ES-I3 (cell line): ENCODE measurements at regions not wholly inside any gene's neighbourhood (a gene's known extent, or its start where the extent isn't known, plus 50 kb on each side); places are given as distances from the start of the nearest gene placed in this dataset.
"Not testable (repeated sequence)": the region's sequence is repeated elsewhere in the genome, so short reads cannot be mapped to it uniquely, and the experiment has no call there.

Source experiments
- H3K36me3 ChIP-seq: 2 replicates; pipeline ENCODE4 v1.6.1; 2013; ENCODE audit warnings: mild to moderate bottlenecking, low read length, control low read depth, moderate library complexity; ENCODE audit not compliant: insufficient read depth
- H3K4me1 ChIP-seq: 2 replicates; pipeline ENCODE4 v1.6.1; 2013; ENCODE audit warnings: mild to moderate bottlenecking, control low read depth, low read length; ENCODE audit not compliant: insufficient read depth
- H3K9ac ChIP-seq: 2 replicates; pipeline ENCODE4 v1.6.1; 2013; ENCODE audit warnings: low read depth, mild to moderate bottlenecking, low read length, moderate library complexity
- H3K9me3 ChIP-seq: 2 replicates; pipeline ENCODE4 v1.6.1; 2013; ENCODE audit warnings: mild to moderate bottlenecking, low read length, moderate library complexity; ENCODE audit not compliant: control insufficient read depth, insufficient read depth

- no peaks in the 10 kb centered on the region for H3K4me1 ChIP-seq
- H3K9me3 ChIP-seq: no peaks in the 10 kb centered on the region
- no peak overlapping the region for H3K9ac ChIP-seq
Observed at GRCh38 chr1:96418969-96419368, 302.6 kb upstream of the PTBP2 start.

GRCh38 chr1:96424877-96425276 is 296.7 kb upstream of the PTBP2 start:
- Histone ChIP-seq H3K9ac (no peak overlapping the region), H3K9me3 (no peaks in the 10 kb centered on the region), H3K4me1 (no peaks in the 10 kb centered on the region), H3K36me3 (no peaks in the 10 kb centered on the region)

More at GRCh38 chr1:96418969-96419368, 302.6 kb upstream of the PTBP2 start:
- H3K36me3 ChIP-seq: no peaks in the 10 kb centered on the region

GRCh38 chr1:96425382-96426129 is 296.0 kb upstream of the PTBP2 start:
- Histone ChIP-seq H3K4me1 (no peaks in the 10 kb centered on the region), H3K9ac (no peak overlapping the region), H3K9me3 (no peaks in the 10 kb centered on the region), H3K36me3 (no peaks in the 10 kb centered on the region)

- no peaks in the 10 kb centered on the region for H3K9me3 ChIP-seq
- H3K4me1 ChIP-seq: no peaks in the 10 kb centered on the region
- no peaks in the 10 kb centered on the region for H3K36me3 ChIP-seq
- no peak overlapping the region for H3K9ac ChIP-seq
Observed at GRCh38 chr1:96427616-96428015, 294.0 kb upstream of the PTBP2 start.

- no peaks in the 10 kb centered on the region for H3K36me3 ChIP-seq
- H3K9ac ChIP-seq: no peak overlapping the region
- no peaks in the 10 kb centered on the region for H3K4me1 ChIP-seq
- peaks cover 3% of the 10 kb centered on the region; the same call in 1 of the 2 replicates for H3K9me3 ChIP-seq
Observed at GRCh38 chr1:96445302-96445701, 276.3 kb upstream of the PTBP2 start.

GRCh38 chr1:96464066-96464465 is 257.5 kb upstream of the PTBP2 start:
- Histone ChIP-seq H3K9me3 (no peaks in the 10 kb centered on the region), H3K9ac (no peak overlapping the region), H3K4me1 (peaks cover 19% of the 10 kb centered on the region; the same call in 1 of the 2 replicates), H3K36me3 (no peaks in the 10 kb centered on the region)

GRCh38 chr1:96464522-96464921 is 257.1 kb upstream of the PTBP2 start:
- Histone ChIP-seq H3K36me3 (no peaks in the 10 kb centered on the region), H3K9ac (no peak overlapping the region), H3K9me3 (no peaks in the 10 kb centered on the region), H3K4me1 (peaks cover 19% of the 10 kb centered on the region; the same call in 1 of the 2 replicates)

GRCh38 chr1:96464991-96465390 is 256.6 kb upstream of the PTBP2 start:
- Histone ChIP-seq H3K36me3 (no peaks in the 10 kb centered on the region), H3K9me3 (no peaks in the 10 kb centered on the region), H3K4me1 (peaks cover 19% of the 10 kb centered on the region; the same call in 1 of the 2 replicates), H3K9ac (no peak overlapping the region)

GRCh38 chr1:96465441-96465840 is 256.1 kb upstream of the PTBP2 start:
- no peak overlapping the region for H3K9ac ChIP-seq
- H3K4me1 ChIP-seq: peaks cover 19% of the 10 kb centered on the region; the same call in 1 of the 2 replicates
- H3K9me3 ChIP-seq: no peaks in the 10 kb centered on the region
- H3K36me3 ChIP-seq: no peaks in the 10 kb centered on the region

GRCh38 chr1:96466842-96467241 is 254.7 kb upstream of the PTBP2 start:
- H3K4me1 ChIP-seq: peaks cover 19% of the 10 kb centered on the region; the same call in 1 of the 2 replicates
- no peaks in the 10 kb centered on the region for H3K36me3 ChIP-seq
- H3K9me3 ChIP-seq: no peaks in the 10 kb centered on the region
- no peak overlapping the region for H3K9ac ChIP-seq

- H3K36me3 ChIP-seq, H3K9ac ChIP-seq, H3K9me3 ChIP-seq: not testable (repeated sequence)
- H3K4me1 ChIP-seq: peaks cover 14% of the 10 kb centered on the region
Observed at GRCh38 chr1:96469726-96470125, 251.9 kb upstream of the PTBP2 start.

- H3K36me3 ChIP-seq: no peaks in the 10 kb centered on the region
- H3K4me1 ChIP-seq: peaks cover 19% of the 10 kb centered on the region; the same call in 1 of the 2 replicates
- no peaks in the 10 kb centered on the region for H3K9me3 ChIP-seq
- H3K9ac ChIP-seq: no peak overlapping the region
Observed at GRCh38 chr1:96472471-96472870, 249.1 kb upstream of the PTBP2 start.

- Histone ChIP-seq H3K36me3 (no peaks in the 10 kb centered on the region), H3K9ac (no peak overlapping the region)
Observed at GRCh38 chr1:96473791-96474434, 247.7 kb upstream of the PTBP2 start.

GRCh38 chr1:96474985-96475743 is 246.4 kb upstream of the PTBP2 start:
- Histone ChIP-seq H3K4me1 (peaks cover 19% of the 10 kb centered on the region; the same call in 1 of the 2 replicates), H3K9me3 (no peaks in the 10 kb centered on the region), H3K36me3 (no peaks in the 10 kb centered on the region), H3K9ac (no peak overlapping the region)

More at GRCh38 chr1:96473791-96474434, 247.7 kb upstream of the PTBP2 start:
- Histone ChIP-seq H3K4me1 (peaks cover 19% of the 10 kb centered on the region; the same call in 1 of the 2 replicates), H3K9me3 (no peaks in the 10 kb centered on the region)
